ENCODE measurements at regions not wholly inside any gene's neighbourhood (a gene's known extent, or its start where the extent isn't known, plus 50 kb on each side); places are given as distances from the start of the nearest gene placed in this dataset.

GRCh38 chr14:94887591-94887990 lies 117.7 kb upstream of the GSC start:
- peak; percentile 40 for DNase-seq
- no peaks in the 10 kb centered on the region for H3K36me3 ChIP-seq (replicated peaks; ENCODE audit: control insufficient read depth, insufficient read depth, low read length)
- no peak overlapping the region for H3K4me3 ChIP-seq (ENCODE audit: insufficient read depth, low read depth, low read length)
- no peaks in the 10 kb centered on the region for H3K27me3 ChIP-seq (ENCODE audit: control insufficient read depth, insufficient read depth, low read length)

- Histone ChIP-seq H3K36me3 (replicated peaks; ENCODE audit: control insufficient read depth, insufficient read depth, low read length) (no peaks in the 10 kb centered on the region), H3K27me3 (ENCODE audit: control insufficient read depth, insufficient read depth, low read length) (no peaks in the 10 kb centered on the region), H3K4me3 (ENCODE audit: insufficient read depth, low read depth, low read length) (no peak overlapping the region)
- peak; percentile 42 for DNase-seq
Measured at GRCh38 chr14:94886931-94887330, 117.0 kb upstream of the GSC start.

GRCh38 chr14:94885481-94886155 lies 115.7 kb upstream of the GSC start:
- no peak for DNase-seq
- Histone ChIP-seq H3K27me3 (ENCODE audit: control insufficient read depth, insufficient read depth, low read length) (no peaks in the 10 kb centered on the region), H3K36me3 (replicated peaks; ENCODE audit: control insufficient read depth, insufficient read depth, low read length) (no peaks in the 10 kb centered on the region)

GRCh38 chr14:94884616-94885230 lies 114.8 kb upstream of the GSC start:
- DNase-seq = peak; percentile 55
- H3K4me3 ChIP-seq (ENCODE audit: insufficient read depth, low read depth, low read length) = no peak overlapping the region
- H3K36me3 ChIP-seq (replicated peaks; ENCODE audit: control insufficient read depth, insufficient read depth, low read length) = no peaks in the 10 kb centered on the region
- no peaks in the 10 kb centered on the region for H3K27me3 ChIP-seq (ENCODE audit: control insufficient read depth, insufficient read depth, low read length)

More at GRCh38 chr14:94885481-94886155, 115.7 kb upstream of the GSC start:
- H3K4me3 ChIP-seq (ENCODE audit: insufficient read depth, low read depth, low read length) = no peak overlapping the region

GRCh38 chr14:94882401-94882800 lies 112.5 kb upstream of the GSC start:
- Histone ChIP-seq H3K36me3 (replicated peaks; ENCODE audit: control insufficient read depth, insufficient read depth, low read length) (no peaks in the 10 kb centered on the region), H3K27me3 (ENCODE audit: control insufficient read depth, insufficient read depth, low read length) (no peaks in the 10 kb centered on the region), H3K4me3 (ENCODE audit: insufficient read depth, low read depth, low read length) (no peak overlapping the region)
- DNase-seq = no peak

GRCh38 chr14:94880876-94881275 lies 111.0 kb upstream of the GSC start:
- no peaks in the 10 kb centered on the region for H3K36me3 ChIP-seq (replicated peaks; ENCODE audit: control insufficient read depth, insufficient read depth, low read length)
- H3K27me3 ChIP-seq (ENCODE audit: control insufficient read depth, insufficient read depth, low read length) = no peaks in the 10 kb centered on the region
- H3K4me3 ChIP-seq (ENCODE audit: insufficient read depth, low read depth, low read length) = no peak overlapping the region
- no peak for DNase-seq

- Histone ChIP-seq H3K36me3 (replicated peaks; ENCODE audit: control insufficient read depth, insufficient read depth, low read length) (no peaks in the 10 kb centered on the region), H3K27me3 (ENCODE audit: control insufficient read depth, insufficient read depth, low read length) (no peaks in the 10 kb centered on the region), H3K4me3 (ENCODE audit: insufficient read depth, low read depth, low read length) (no peak overlapping the region)
- no peak for DNase-seq
Measured at GRCh38 chr14:94880106-94880505, 110.2 kb upstream of the GSC start.

GRCh38 chr14:94879537-94879936 lies 109.6 kb upstream of the GSC start:
- H3K4me3 ChIP-seq (ENCODE audit: insufficient read depth, low read depth, low read length) = no peak overlapping the region
- no peaks in the 10 kb centered on the region for H3K36me3 ChIP-seq (replicated peaks; ENCODE audit: control insufficient read depth, insufficient read depth, low read length)
- no peak for DNase-seq
- H3K27me3 ChIP-seq (ENCODE audit: control insufficient read depth, insufficient read depth, low read length) = no peaks in the 10 kb centered on the region

- no peaks in the 10 kb centered on the region for H3K27me3 ChIP-seq (ENCODE audit: control insufficient read depth, insufficient read depth, low read length)
- no peak overlapping the region for H3K4me3 ChIP-seq (ENCODE audit: insufficient read depth, low read depth, low read length)
- no peaks in the 10 kb centered on the region for H3K36me3 ChIP-seq (replicated peaks; ENCODE audit: control insufficient read depth, insufficient read depth, low read length)
- DNase-seq = no peak
Measured at GRCh38 chr14:94876306-94876705, 106.4 kb upstream of the GSC start.

GRCh38 chr14:94875256-94875655 lies 105.3 kb upstream of the GSC start:
- no peaks in the 10 kb centered on the region for H3K27me3 ChIP-seq (ENCODE audit: control insufficient read depth, insufficient read depth, low read length)
- no peak overlapping the region for H3K4me3 ChIP-seq (ENCODE audit: insufficient read depth, low read depth, low read length)
- no peaks in the 10 kb centered on the region for H3K36me3 ChIP-seq (replicated peaks; ENCODE audit: control insufficient read depth, insufficient read depth, low read length)
- no peak for DNase-seq

- no peak for DNase-seq
- Histone ChIP-seq H3K27me3 (ENCODE audit: control insufficient read depth, insufficient read depth, low read length) (no peaks in the 10 kb centered on the region), H3K36me3 (replicated peaks; ENCODE audit: control insufficient read depth, insufficient read depth, low read length) (no peaks in the 10 kb centered on the region), H3K4me3 (ENCODE audit: insufficient read depth, low read depth, low read length) (no peak overlapping the region)
Measured at GRCh38 chr14:94868772-94869072, 98.8 kb upstream of the GSC start.

- peak; percentile 60 for DNase-seq
- no peak overlapping the region for H3K4me3 ChIP-seq (ENCODE audit: insufficient read depth, low read depth, low read length)
- no peaks in the 10 kb centered on the region for H3K27me3 ChIP-seq (ENCODE audit: control insufficient read depth, insufficient read depth, low read length)
- H3K36me3 ChIP-seq (replicated peaks; ENCODE audit: control insufficient read depth, insufficient read depth, low read length) = no peaks in the 10 kb centered on the region
Measured at GRCh38 chr14:94867946-94868771, 98.2 kb upstream of the GSC start.

GRCh38 chr14:94867209-94867608 lies 97.3 kb upstream of the GSC start:
- H3K27me3 ChIP-seq (ENCODE audit: control insufficient read depth, insufficient read depth, low read length) = no peaks in the 10 kb centered on the region
- H3K4me3 ChIP-seq (ENCODE audit: insufficient read depth, low read depth, low read length) = no peak overlapping the region
- H3K36me3 ChIP-seq (replicated peaks; ENCODE audit: control insufficient read depth, insufficient read depth, low read length) = no peaks in the 10 kb centered on the region
- no peak for DNase-seq

- peak; percentile 66 for DNase-seq
- Histone ChIP-seq H3K4me3 (ENCODE audit: insufficient read depth, low read depth, low read length) (no peak overlapping the region), H3K27me3 (ENCODE audit: control insufficient read depth, insufficient read depth, low read length) (no peaks in the 10 kb centered on the region), H3K36me3 (replicated peaks; ENCODE audit: control insufficient read depth, insufficient read depth, low read length) (no peaks in the 10 kb centered on the region)
Measured at GRCh38 chr14:94864387-94865195, 94.7 kb upstream of the GSC start.

Measured in H7 (cell line).